Mesenchymal stem cell (in vitro differentiated cells and primary cell): ENCODE measurements at regions not wholly inside any gene's neighbourhood (a gene's known extent, or its start where the extent isn't known, plus 50 kb on each side); places are given as distances from the start of the nearest gene placed in this dataset.

ENCODE experiments used
- DNase-seq: peaks from one replicate; pipeline ENCODE4 v3.0.0-alpha.2; 2013
- H2AFZ ChIP-seq: one replicate; pipeline ENCODE4 v1.6.1; 2013; ENCODE audit warnings: low read depth, mild to moderate bottlenecking, control low read depth, inconsistent platforms, low read length, moderate library complexity
- H2AK5ac ChIP-seq: 2 replicates; pipeline ENCODE4 v1.6.1; 2013; ENCODE audit warnings: low read length, moderate library complexity, mild to moderate bottlenecking, inconsistent platforms; ENCODE audit not compliant: severe bottlenecking
- H2BK120ac ChIP-seq: one replicate; pipeline ENCODE4 v1.6.1; 2013; ENCODE audit warnings: low read depth, mild to moderate bottlenecking, inconsistent platforms, low read length, moderate library complexity
- H2BK12ac ChIP-seq, 2 experiments: one replicate each; pipeline ENCODE4 v1.6.1; 2013; ENCODE audit warnings: inconsistent platforms in 2 of 2, low read length in 2 of 2, mild to moderate bottlenecking in 2 of 2, moderate library complexity in 2 of 2, control low read depth in 1 of 2
- H2BK15ac ChIP-seq: one replicate; pipeline ENCODE4 v1.6.1; 2013; ENCODE audit warnings: mild to moderate bottlenecking, low read depth, inconsistent platforms; ENCODE audit not compliant: poor library complexity, severe bottlenecking
- H2BK5ac ChIP-seq: 2 replicates; pipeline ENCODE4 v1.6.1; 2013; ENCODE audit warnings: low read depth, mild to moderate bottlenecking, low read length, control low read depth, inconsistent platforms; ENCODE audit not compliant: poor library complexity, severe bottlenecking
- H3K14ac ChIP-seq, 2 experiments: one replicate each; pipeline ENCODE4 v1.6.1; 2013; ENCODE audit warnings: inconsistent platforms in 2 of 2, low read length in 2 of 2, control low read depth in 1 of 2, mild to moderate bottlenecking in 1 of 2, moderate library complexity in 1 of 2
- H3K18ac ChIP-seq, 2 experiments: one replicate each; pipeline ENCODE4 v1.6.1; 2013; ENCODE audit warnings: inconsistent platforms in 2 of 2, low read length in 2 of 2, control low read depth in 1 of 2, low read depth in 1 of 2, mild to moderate bottlenecking in 1 of 2
- H3K23ac ChIP-seq, 2 experiments: one replicate each; pipeline ENCODE4 v1.6.1; 2013; ENCODE audit warnings: inconsistent platforms in 2 of 2, low read length in 2 of 2, mild to moderate bottlenecking in 2 of 2, moderate library complexity in 2 of 2, control low read depth in 1 of 2
- H3K27ac ChIP-seq: 2 replicates; pipeline ENCODE4 v1.5.1; 2013; ENCODE audit warnings: mild to moderate bottlenecking, moderate library complexity, low read length, control low read depth, inconsistent platforms; ENCODE audit not compliant: poor library complexity, severe bottlenecking
- H3K27me3 ChIP-seq, 2 experiments: 2 replicates each; pipeline versions ENCODE4 v1.6.1 to v1.7.0; 2013; ENCODE audit warnings: low read length in 2 of 2, mild to moderate bottlenecking in 2 of 2, moderate library complexity in 2 of 2, control low read depth in 1 of 2, inconsistent platforms in 1 of 2; ENCODE audit not compliant: control insufficient read depth in 1 of 2, insufficient read depth in 1 of 2
- H3K36me3 ChIP-seq, 2 experiments: 2 replicates each; pipeline versions ENCODE4 v1.6.1 to v1.7.0; 2013; ENCODE audit warnings: low read length in 2 of 2, control low read depth in 1 of 2, inconsistent platforms in 1 of 2, low read depth in 1 of 2, mild to moderate bottlenecking in 1 of 2; ENCODE audit not compliant: insufficient read depth in 2 of 2, control insufficient read depth in 1 of 2
- H3K4ac ChIP-seq, 2 experiments: one replicate each; pipeline ENCODE4 v1.6.1; 2013; ENCODE audit warnings: inconsistent platforms in 2 of 2, low read length in 2 of 2, mild to moderate bottlenecking in 2 of 2, moderate library complexity in 2 of 2, control low read depth in 1 of 2, low read depth in 1 of 2
- H3K4me1 ChIP-seq: 2 replicates; pipeline ENCODE4 v1.6.1; 2013; ENCODE audit warnings: low read depth, low read length, control low read depth; ENCODE audit not compliant: control insufficient read depth, insufficient read depth
- H3K4me2 ChIP-seq: 2 replicates; pipeline ENCODE4 v1.6.1; 2013; ENCODE audit warnings: low read length, mild to moderate bottlenecking, inconsistent platforms; ENCODE audit not compliant: poor library complexity, severe bottlenecking
- H3K4me3 ChIP-seq, 2 experiments: 2 replicates each; pipeline versions ENCODE4 v1.5.1 to v1.7.0; 2013; ENCODE audit warnings: low read length in 2 of 2, mild to moderate bottlenecking in 2 of 2, control low read depth in 1 of 2, low read depth in 1 of 2; ENCODE audit not compliant: insufficient read depth in 1 of 2
- H3K79me1 ChIP-seq: replicated peaks from 2 replicates; pipeline ENCODE4 v1.6.1; 2013; ENCODE audit warnings: mild to moderate bottlenecking, control low read depth, low read length, inconsistent platforms; ENCODE audit not compliant: poor library complexity, severe bottlenecking
- H3K9ac ChIP-seq: 2 replicates; pipeline ENCODE4 v1.7.0; 2013; ENCODE audit warnings: mild to moderate bottlenecking, low read length, moderate library complexity
- H3K9me3 ChIP-seq: 2 replicates; pipeline ENCODE4 v1.7.0; 2013; ENCODE audit warnings: mild to moderate bottlenecking, low read length; ENCODE audit not compliant: control insufficient read depth
- H4K8ac ChIP-seq: one replicate; pipeline ENCODE4 v1.6.1; 2013; ENCODE audit warnings: inconsistent platforms, mild to moderate bottlenecking, low read length, moderate library complexity
- H4K91ac ChIP-seq: one replicate; pipeline ENCODE4 v1.6.1; 2013; ENCODE audit warnings: mild to moderate bottlenecking, low read length, inconsistent platforms
- WGBS: methylation state at CpG from one replicate; pipeline ENCODE4 v1.1.7; 2013; ENCODE audit warnings: mixed read lengths; 5-methylcytosine and 5-hydroxymethylcytosine counted together

DNA sequence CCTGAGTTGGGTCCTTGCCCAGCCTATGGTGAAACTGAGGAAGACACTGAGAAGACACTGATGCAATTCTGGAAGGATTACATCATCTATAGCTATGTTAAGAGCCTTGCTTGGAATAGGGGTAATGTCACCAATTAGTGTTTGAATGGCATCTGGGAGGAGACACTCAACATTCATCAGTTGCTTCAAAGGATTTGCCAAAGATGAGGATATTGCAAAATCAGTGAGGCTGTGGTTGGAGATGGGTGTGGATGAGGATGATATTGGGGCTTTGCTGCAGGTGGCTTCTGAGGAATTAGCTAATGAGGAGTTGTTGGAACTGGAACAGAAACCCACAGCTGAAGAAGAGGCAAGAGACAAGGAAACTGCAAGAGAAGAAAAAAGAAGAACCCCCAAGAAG lies 146.7 kb upstream of the SP4 start:
- Histone ChIP-seq H4K8ac (no peak overlapping the region), H2BK15ac (no peak overlapping the region), H4K91ac (no peak overlapping the region)

DNA sequence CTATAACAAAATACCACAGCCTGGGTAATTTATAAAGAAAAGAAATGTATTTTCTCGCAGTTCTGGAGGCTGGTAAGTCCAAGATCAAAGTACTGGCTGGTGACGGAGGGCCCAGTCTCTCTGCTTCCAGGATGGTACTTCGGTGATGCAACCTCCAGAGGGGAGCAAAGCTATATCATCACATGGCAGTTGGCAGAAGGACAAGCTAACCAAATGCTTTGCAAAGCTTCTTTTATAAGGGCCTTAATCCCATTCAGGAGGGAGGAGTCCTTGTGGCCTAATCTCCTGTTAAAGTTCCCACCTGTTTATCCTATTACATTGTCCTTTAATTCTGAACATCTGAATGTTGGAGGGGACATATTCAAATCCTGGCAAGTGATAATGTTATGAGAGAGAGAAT lies 134.1 kb upstream of the SP4 start:
- H4K8ac ChIP-seq = no peak overlapping the region
- 66% methylated on average over 3 of the region's 3 CpGs for WGBS
- no peak overlapping the region for H3K18ac ChIP-seq
- no peaks in the 10 kb centered on the region for H3K27me3 ChIP-seq
- H2AK5ac ChIP-seq = no peak overlapping the region
- no peak overlapping the region for H4K91ac ChIP-seq
- H2BK5ac ChIP-seq = no peak overlapping the region
- H3K14ac ChIP-seq = no peak overlapping the region
- H3K9me3 ChIP-seq = no peaks in the 10 kb centered on the region
- no peak overlapping the region for H3K4me3 ChIP-seq
- H3K4ac ChIP-seq = no peak overlapping the region
- H3K23ac ChIP-seq = no peak overlapping the region
- H2BK15ac ChIP-seq = no peak overlapping the region
- no peak overlapping the region for H2AFZ ChIP-seq
- H3K4me1 ChIP-seq = no peaks in the 10 kb centered on the region
- no peak overlapping the region for H3K27ac ChIP-seq
- H3K9ac ChIP-seq = no peak overlapping the region
- no peak for DNase-seq
- H3K79me1 ChIP-seq = no peaks in the 10 kb centered on the region
- no peak overlapping the region for H2BK12ac ChIP-seq
- no peak overlapping the region for H3K4me2 ChIP-seq
- no peaks in the 10 kb centered on the region for H3K36me3 ChIP-seq
- H2BK120ac ChIP-seq = no peak overlapping the region

More for the DNA sequence above, 146.7 kb upstream of the SP4 start:
- Histone ChIP-seq H2AFZ (no peak overlapping the region), H2BK120ac (no peak overlapping the region), H2AK5ac (no peak overlapping the region), H3K4me2 (no peak overlapping the region), H3K27me3 (no peaks in the 10 kb centered on the region), H2BK12ac (no peak overlapping the region), H3K18ac (no peak overlapping the region), H3K4me1 (no peaks in the 10 kb centered on the region), H3K9me3 (no peaks in the 10 kb centered on the region), H3K36me3 (no peaks in the 10 kb centered on the region), H3K4me3 (no peak overlapping the region), H3K23ac (no peak overlapping the region), H3K9ac (no peak overlapping the region), H3K79me1 (no peaks in the 10 kb centered on the region), H3K14ac (no peak overlapping the region), H3K27ac (no peak overlapping the region), H2BK5ac (no peak overlapping the region), H3K4ac (no peak overlapping the region)
- no peak for DNase-seq

DNA sequence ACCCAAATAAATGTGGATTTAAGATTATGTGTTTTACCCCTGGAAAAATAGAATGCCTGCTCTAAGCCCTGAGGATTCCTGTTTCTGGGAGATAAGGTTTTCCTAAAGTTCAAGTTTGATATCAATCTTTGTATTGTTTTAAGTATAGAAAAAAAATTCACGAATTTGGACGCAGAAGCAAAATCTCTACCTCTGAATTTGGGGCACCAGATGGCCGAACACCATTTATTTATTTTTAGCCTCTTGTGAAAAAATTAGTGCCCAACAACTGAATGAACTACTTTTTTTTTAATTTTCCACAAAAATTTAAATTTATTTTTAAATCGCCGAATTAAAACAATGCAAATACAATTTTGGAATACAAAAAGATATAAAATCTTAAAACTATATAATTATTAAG lies 128.1 kb upstream of the SP4 start:
- no peak overlapping the region for H3K4me2 ChIP-seq
- no peaks in the 10 kb centered on the region for H3K79me1 ChIP-seq
- H3K27ac ChIP-seq = no peak overlapping the region
- no peak overlapping the region for H2BK5ac ChIP-seq
- H2BK120ac ChIP-seq = no peak overlapping the region
- no peak overlapping the region for H2AK5ac ChIP-seq
- 84% methylated on average over 3 of the region's 5 CpGs for WGBS
- DNase-seq = no peak
- no peak overlapping the region for H2AFZ ChIP-seq
- H3K9me3 ChIP-seq = no peaks in the 10 kb centered on the region
- no peak overlapping the region for H3K9ac ChIP-seq
- no peak overlapping the region for H3K4ac ChIP-seq
- no peaks in the 10 kb centered on the region for H3K36me3 ChIP-seq
- no peak overlapping the region for H3K14ac ChIP-seq
- H2BK12ac ChIP-seq = no peak overlapping the region
- H2BK15ac ChIP-seq = no peak overlapping the region
- no peak overlapping the region for H4K91ac ChIP-seq
- no peak overlapping the region for H3K4me3 ChIP-seq
- no peaks in the 10 kb centered on the region for H3K4me1 ChIP-seq
- no peaks in the 10 kb centered on the region for H3K27me3 ChIP-seq
- H3K18ac ChIP-seq = no peak overlapping the region
- no peak overlapping the region for H3K23ac ChIP-seq
- no peak overlapping the region for H4K8ac ChIP-seq

DNA sequence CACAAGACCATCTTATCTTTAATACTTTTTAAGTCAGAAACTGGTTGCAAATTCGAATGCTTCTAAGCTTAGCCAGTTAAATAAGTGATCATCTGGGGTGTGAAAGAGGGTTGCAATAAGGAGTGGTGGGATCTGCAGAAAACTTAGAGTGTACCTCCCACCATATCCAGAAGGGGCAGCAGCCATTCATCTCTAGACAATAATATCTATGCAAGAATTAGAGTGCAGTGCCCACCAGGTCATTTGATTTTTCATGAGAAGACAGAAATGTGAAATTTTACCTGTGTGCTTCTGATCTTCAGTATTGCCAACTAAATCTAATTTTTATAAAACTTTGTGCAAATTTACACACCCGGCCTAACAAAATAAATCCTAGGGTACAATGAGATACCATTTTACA lies 127.2 kb upstream of the SP4 start:
- Histone ChIP-seq H2BK12ac (no peak overlapping the region), H4K91ac (no peak overlapping the region), H3K23ac (no peak overlapping the region), H3K9ac (no peak overlapping the region), H3K9me3 (no peaks in the 10 kb centered on the region), H3K27ac (no peak overlapping the region), H2BK120ac (no peak overlapping the region), H2BK15ac (no peak overlapping the region), H3K36me3 (no peaks in the 10 kb centered on the region), H2AK5ac (no peak overlapping the region), H3K14ac (no peak overlapping the region), H2AFZ (no peak overlapping the region), H3K4ac (no peak overlapping the region), H3K27me3 (no peaks in the 10 kb centered on the region), H3K4me2 (no peak overlapping the region), H4K8ac (no peak overlapping the region), H2BK5ac (no peak overlapping the region), H3K79me1 (no peaks in the 10 kb centered on the region), H3K18ac (no peak overlapping the region), H3K4me3 (no peak overlapping the region), H3K4me1 (no peaks in the 10 kb centered on the region)
- 67% methylated on average over 2 of the region's 2 CpGs for WGBS
- DNase-seq = no peak
